Neuronal stem cell (in vitro differentiated cells): ENCODE measurements at regions not wholly inside any gene's neighbourhood (a gene's known extent, or its start where the extent isn't known, plus 50 kb on each side); places are given as distances from the start of the nearest gene placed in this dataset.

ENCODE experiments used
- DNase-seq: peaks from one replicate; pipeline ENCODE4 v3.0.0-alpha.2; 2013; ENCODE audit warnings: low spot score
- H2AFZ ChIP-seq: one replicate; pipeline ENCODE4 v1.6.1; 2013; ENCODE audit warnings: mild to moderate bottlenecking, low read length, inconsistent platforms
- H2AK5ac ChIP-seq: 2 replicates; pipeline ENCODE4 v1.6.1; 2013; ENCODE audit warnings: low read depth, mild to moderate bottlenecking, inconsistent platforms, low read length, moderate library complexity, mixed read lengths
- H2BK120ac ChIP-seq: 2 replicates; pipeline ENCODE4 v1.6.1; 2013; ENCODE audit warnings: low read depth, mild to moderate bottlenecking, inconsistent platforms, low read length, moderate library complexity, mixed read lengths
- H2BK12ac ChIP-seq: one replicate; pipeline ENCODE4 v1.6.1; 2013; ENCODE audit warnings: low read length, inconsistent platforms
- H2BK15ac ChIP-seq: 2 replicates; pipeline ENCODE4 v1.6.1; 2013; ENCODE audit warnings: mild to moderate bottlenecking, low read length, inconsistent platforms, mixed read lengths
- H2BK5ac ChIP-seq: one replicate; pipeline ENCODE4 v1.6.1; 2013; ENCODE audit warnings: inconsistent platforms, mild to moderate bottlenecking, low read length, moderate library complexity
- H3K14ac ChIP-seq: one replicate; pipeline ENCODE4 v1.6.1; 2013; ENCODE audit warnings: low read length, inconsistent platforms
- H3K18ac ChIP-seq: 2 replicates; pipeline ENCODE4 v1.6.1; 2013; ENCODE audit warnings: low read length, inconsistent platforms
- H3K23ac ChIP-seq: 2 replicates; pipeline ENCODE4 v1.6.1; 2013; ENCODE audit warnings: low read depth, mild to moderate bottlenecking, mixed read lengths, low read length, inconsistent platforms; ENCODE audit not compliant: poor library complexity
- H3K27ac ChIP-seq: replicated peaks from 3 replicates; pipeline ENCODE4 v1.5.1; 2013; ENCODE audit warnings: low read length, inconsistent platforms
- H3K27me3 ChIP-seq, 3 experiments: 2 replicates each; pipeline ENCODE4 v1.6.1; 2013; ENCODE audit warnings: low read length in 3 of 3, mild to moderate bottlenecking in 2 of 3, inconsistent platforms in 1 of 3, low read depth in 1 of 3, mixed read lengths in 1 of 3, moderate library complexity in 1 of 3; ENCODE audit not compliant: control insufficient read depth in 3 of 3, insufficient read depth in 3 of 3
- H3K36me3 ChIP-seq, 2 donors: replicated peaks in 1 of 2; 2 replicates each; pipeline ENCODE4 v1.6.1; 2013; ENCODE audit warnings: low read length in 2 of 2; ENCODE audit not compliant: control insufficient read depth in 2 of 2, insufficient read depth in 2 of 2
- H3K4ac ChIP-seq: 2 replicates; pipeline ENCODE4 v1.6.1; 2013; ENCODE audit warnings: inconsistent platforms, mild to moderate bottlenecking, low read length, moderate library complexity
- H3K4me1 ChIP-seq, 2 donors: 1 replicate in 1 of 2; 2 replicates in 1 of 2; pipeline ENCODE4 v1.6.1; 2013; ENCODE audit warnings: low read length in 2 of 2, low read depth in 1 of 2; ENCODE audit not compliant: control insufficient read depth in 2 of 2, insufficient read depth in 1 of 2
- H3K4me2 ChIP-seq: one replicate; pipeline ENCODE4 v1.6.1; 2013; ENCODE audit warnings: mild to moderate bottlenecking, low read length, inconsistent platforms; ENCODE audit not compliant: insufficient read depth, poor library complexity, severe bottlenecking
- H3K4me3 ChIP-seq, 2 donors: 2 replicates each; pipeline ENCODE4 v1.5.1; 2013; ENCODE audit warnings: low read length in 2 of 2, mild to moderate bottlenecking in 2 of 2, inconsistent platforms in 1 of 2, moderate library complexity in 1 of 2
- H3K79me1 ChIP-seq: one replicate; pipeline ENCODE4 v1.6.1; 2013; ENCODE audit warnings: low read depth, mild to moderate bottlenecking, inconsistent platforms, low read length, moderate library complexity
- H3K9ac ChIP-seq: one replicate; pipeline ENCODE4 v1.6.1; 2013; ENCODE audit warnings: mild to moderate bottlenecking, low read depth, low read length, inconsistent platforms; ENCODE audit not compliant: poor library complexity
- H3K9me3 ChIP-seq, 2 donors: replicated peaks in 1 of 2; 2 replicates each; pipeline versions ENCODE3 to v1.6.1; 2013; ENCODE audit warnings: low read length in 2 of 2, mild to moderate bottlenecking in 2 of 2, inconsistent platforms in 1 of 2, low read depth in 1 of 2, mixed read lengths in 1 of 2, moderate library complexity in 1 of 2; ENCODE audit not compliant: control insufficient read depth in 2 of 2, insufficient read depth in 1 of 2
- H4K8ac ChIP-seq: one replicate; pipeline ENCODE4 v1.6.1; 2013; ENCODE audit warnings: low read depth, mild to moderate bottlenecking, inconsistent platforms, low read length, moderate library complexity
- H4K91ac ChIP-seq: one replicate; pipeline ENCODE4 v1.6.1; 2013; ENCODE audit warnings: low read length, low read depth, mild to moderate bottlenecking, inconsistent platforms; ENCODE audit not compliant: poor library complexity
- WGBS, 2 donors: extraction: QIAGEN DNeasy Blood & Tissue Kit; methylation state at CpG; one replicate each; pipeline ENCODE4 v1.1.7; 2013; ENCODE audit warnings: missing lambda C conversion rate in 2 of 2, mixed read lengths in 1 of 2; ENCODE audit not compliant: insufficient read length in 2 of 2, insufficient replicate concordance in 1 of 2; ENCODE audit errors: extremely low coverage in 2 of 2; 5-methylcytosine and 5-hydroxymethylcytosine counted together

DNA sequence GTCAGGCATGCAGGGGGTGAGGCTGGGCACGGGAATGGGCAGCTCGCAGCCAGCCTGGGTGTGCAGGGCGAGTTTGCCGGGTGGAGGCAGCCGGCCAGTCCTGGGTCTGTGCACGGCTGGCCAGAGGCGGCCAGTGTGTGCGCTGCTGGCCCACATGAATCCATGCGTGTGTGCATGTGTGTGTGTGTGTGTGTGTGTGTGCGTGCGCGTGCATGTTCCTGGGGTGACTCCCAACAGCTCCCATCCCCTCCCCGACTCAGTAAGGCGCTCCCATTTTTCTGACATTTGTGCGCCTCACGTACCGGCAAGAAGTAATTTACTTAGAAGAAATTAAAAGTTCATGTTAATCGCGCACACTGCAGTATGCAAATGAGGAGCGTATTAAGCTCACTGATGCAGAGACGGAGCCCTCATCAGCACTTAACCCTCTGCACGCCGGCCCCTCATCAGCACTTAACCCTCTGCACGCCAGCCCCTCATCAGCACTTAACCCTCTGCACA is 55.4 kb upstream of the ACSF3 start:
- H3K4me1 ChIP-seq = peaks cover 15 to 19% of the 10 kb centered on the region in 2 donors
- no peak overlapping the region for H2BK120ac ChIP-seq
- H2BK5ac ChIP-seq = no peak overlapping the region
- peaks cover 0 to 30% (median 2%) of the 10 kb centered on the region in 3 experiments for H3K27me3 ChIP-seq
- H3K79me1 ChIP-seq = peaks cover 4% of the 10 kb centered on the region
- H2BK15ac ChIP-seq = no peak overlapping the region
- H3K4me3 ChIP-seq = no peak overlapping the region
- no peak overlapping the region for H3K4ac ChIP-seq
- H2AK5ac ChIP-seq = no peak overlapping the region
- peaks cover 0 to 2% of the 10 kb centered on the region in 2 donors for H3K9me3 ChIP-seq
- no peak overlapping the region for H3K18ac ChIP-seq
- no peak overlapping the region for H3K14ac ChIP-seq
- H2AFZ ChIP-seq = no peak overlapping the region
- peaks cover 0 to 2% of the 10 kb centered on the region in 2 donors for H3K36me3 ChIP-seq
- no CpG with 5 or more reads among the region's 24 CpGs for WGBS, 2 donors
- DNase-seq = no peak
- H3K9ac ChIP-seq = no peak overlapping the region
- no peak overlapping the region for H4K8ac ChIP-seq
- no peak overlapping the region for H2BK12ac ChIP-seq
- H3K27ac ChIP-seq = no peak overlapping the region
- H4K91ac ChIP-seq = no peak overlapping the region
- H3K23ac ChIP-seq = peak overlapping the region; percentile 89
- H3K4me2 ChIP-seq = no peak overlapping the region

DNA sequence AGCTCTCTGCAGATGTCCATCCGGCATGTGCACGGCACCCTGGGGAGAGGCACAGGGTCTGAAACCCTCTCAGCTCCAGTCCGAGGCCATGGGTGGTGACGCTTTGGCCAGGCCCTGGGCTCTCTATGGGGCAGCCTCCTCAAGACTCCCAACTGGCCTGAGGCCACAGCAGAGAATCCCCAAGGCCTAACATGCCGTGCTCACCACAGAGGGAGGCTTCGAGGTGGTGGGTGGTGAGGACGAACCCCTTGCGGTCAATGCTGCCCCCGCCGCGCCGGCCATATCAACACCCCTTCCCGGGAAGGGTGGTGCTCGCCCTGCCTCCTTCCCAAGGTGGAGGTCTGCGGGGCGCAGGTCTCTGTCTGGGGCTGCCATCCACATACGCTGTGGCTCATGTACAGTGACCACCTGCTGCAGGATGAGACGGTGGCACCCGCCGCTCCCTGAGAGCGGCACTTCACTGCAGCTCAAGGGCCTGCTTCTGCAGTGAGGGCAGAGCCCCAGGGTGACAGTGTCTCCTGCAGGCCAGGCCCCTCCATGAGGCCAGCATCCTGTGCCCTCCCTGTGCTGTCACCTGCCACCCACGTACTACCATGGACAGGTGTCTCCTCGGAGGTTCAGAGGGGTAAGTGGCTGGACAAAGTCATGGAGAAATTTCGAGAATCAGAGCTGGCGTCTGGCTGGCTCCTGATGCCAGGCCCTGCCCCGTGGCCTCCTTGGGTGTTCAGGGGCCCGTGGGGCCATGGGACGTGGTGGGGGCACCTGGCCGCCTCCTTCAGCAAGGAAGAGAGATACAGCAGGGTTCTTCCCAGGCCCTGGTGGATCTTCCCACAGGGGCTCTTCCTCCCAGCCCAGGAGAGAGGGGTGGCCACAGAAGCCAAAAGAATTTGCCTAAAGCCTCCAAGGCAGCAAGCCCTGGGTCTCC is 54.6 kb upstream of the ACSF3 start:
- peak overlapping the region; percentile 71 for H3K14ac ChIP-seq
- no peak overlapping the region for H3K4me2 ChIP-seq
- H2BK12ac ChIP-seq = no peak overlapping the region
- peaks cover 0 to 2% of the 10 kb centered on the region in 2 donors for H3K9me3 ChIP-seq
- WGBS, 2 donors = no CpG with 5 or more reads among the region's 29 CpGs
- DNase-seq = no peak
- H3K27ac ChIP-seq = no peak overlapping the region
- H3K9ac ChIP-seq = peak overlapping the region; percentile 30
- peaks cover 0 to 2% of the 10 kb centered on the region in 2 donors for H3K36me3 ChIP-seq
- no peak overlapping the region for H4K8ac ChIP-seq
- peak overlapping the region in 1 of 2 donors; percentile 10 for H3K4me3 ChIP-seq
- peaks cover 0 to 32% (median 0%) of the 10 kb centered on the region in 3 experiments for H3K27me3 ChIP-seq
- H3K79me1 ChIP-seq = peaks cover 4% of the 10 kb centered on the region
- H4K91ac ChIP-seq = no peak overlapping the region
- no peak overlapping the region for H2AFZ ChIP-seq
- H2BK120ac ChIP-seq = no peak overlapping the region
- H3K4ac ChIP-seq = no peak overlapping the region
- H2BK15ac ChIP-seq = no peak overlapping the region
- peak overlapping the region; percentile 38 for H3K18ac ChIP-seq
- H3K23ac ChIP-seq = peak overlapping the region; percentile 43
- no peak overlapping the region for H2AK5ac ChIP-seq
- peaks cover 15% of the 10 kb centered on the region in 2 donors for H3K4me1 ChIP-seq
- H2BK5ac ChIP-seq = no peak overlapping the region

DNA sequence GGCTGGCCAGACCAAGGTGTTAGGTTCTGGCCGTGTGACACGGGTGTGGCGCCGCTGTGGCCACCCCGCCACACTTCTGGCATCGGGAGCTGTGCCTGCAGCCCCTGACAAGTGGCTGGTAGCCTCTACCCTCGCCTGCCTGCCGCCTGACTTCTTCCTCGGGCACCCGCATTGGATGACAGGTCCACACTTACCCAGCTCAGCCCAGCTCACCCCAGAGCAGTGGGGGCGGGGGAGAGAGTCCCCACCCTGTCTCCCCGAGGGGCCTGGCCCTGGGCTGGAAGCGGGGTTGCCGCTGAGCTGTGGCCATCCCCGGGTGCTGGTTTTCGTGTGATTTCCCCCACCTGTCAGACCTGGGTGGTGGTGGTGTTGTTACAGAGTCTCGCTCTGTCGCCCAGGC is 53.9 kb upstream of the ACSF3 start:
- Histone ChIP-seq H3K4me2 (no peak overlapping the region), H3K4ac (no peak overlapping the region), H2AK5ac (no peak overlapping the region), H3K27me3 (peaks cover 0 to 32% (median 0%) of the 10 kb centered on the region in 3 experiments), H3K79me1 (no peaks in the 10 kb centered on the region), H2BK15ac (no peak overlapping the region), H3K4me1 (peaks cover 8 to 10% of the 10 kb centered on the region in 2 donors), H3K23ac (no peak overlapping the region), H3K4me3 (no peak overlapping the region), H3K9me3 (no peaks in the 10 kb centered on the region), H3K9ac (no peak overlapping the region), H3K14ac (peak overlapping the region; percentile 71), H2BK12ac (peak overlapping the region; percentile 10), H4K8ac (no peak overlapping the region), H4K91ac (no peak overlapping the region), H2AFZ (no peak overlapping the region), H3K18ac (no peak overlapping the region), H3K27ac (no peak overlapping the region), H2BK5ac (no peak overlapping the region), H2BK120ac (no peak overlapping the region), H3K36me3 (no peaks in the 10 kb centered on the region)
- no CpG with 5 or more reads among the region's 18 CpGs for WGBS, 2 donors
- no peak for DNase-seq

DNA sequence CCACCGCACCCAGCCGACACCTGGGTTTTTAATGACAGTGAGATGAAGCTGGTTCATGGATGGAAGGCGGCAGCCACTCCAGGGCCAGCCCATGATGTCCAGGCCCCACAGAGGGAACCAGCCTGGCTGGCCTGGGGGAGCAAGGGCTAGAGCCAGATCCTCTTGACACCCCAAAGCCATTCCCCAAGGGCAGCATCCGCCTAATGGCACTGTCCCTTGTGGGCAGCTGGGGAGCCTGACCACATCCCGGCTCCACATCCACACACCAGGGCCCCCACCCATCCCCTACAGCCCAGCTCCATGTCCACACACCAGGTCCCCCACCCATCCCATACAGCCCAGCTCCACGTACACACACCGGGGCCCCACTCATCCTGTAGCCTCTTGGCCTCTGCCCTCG is 53.3 kb upstream of the ACSF3 start:
- DNase-seq = no peak
- no peak overlapping the region for H2BK12ac ChIP-seq
- H3K27me3 ChIP-seq = peaks cover 0 to 31% (median 0%) of the 10 kb centered on the region in 3 experiments
- no peak overlapping the region for H2BK15ac ChIP-seq
- no peak overlapping the region for H3K4me2 ChIP-seq
- no CpG with 5 or more reads among the region's 8 CpGs for WGBS, 2 donors
- H2AK5ac ChIP-seq = no peak overlapping the region
- H2AFZ ChIP-seq = no peak overlapping the region
- no peak overlapping the region for H3K14ac ChIP-seq
- H3K18ac ChIP-seq = no peak overlapping the region
- H3K4me1 ChIP-seq = peaks cover 3 to 5% of the 10 kb centered on the region in 2 donors
- no peaks in the 10 kb centered on the region for H3K36me3 ChIP-seq
- no peak overlapping the region for H3K4me3 ChIP-seq
- H4K91ac ChIP-seq = no peak overlapping the region
- no peak overlapping the region for H4K8ac ChIP-seq
- H3K4ac ChIP-seq = no peak overlapping the region
- H3K27ac ChIP-seq = no peak overlapping the region
- no peaks in the 10 kb centered on the region for H3K79me1 ChIP-seq
- no peak overlapping the region for H3K23ac ChIP-seq
- H3K9ac ChIP-seq = no peak overlapping the region
- H2BK120ac ChIP-seq = no peak overlapping the region
- no peak overlapping the region for H2BK5ac ChIP-seq
- no peaks in the 10 kb centered on the region for H3K9me3 ChIP-seq
